NCI-H128 (cell line): ENCODE measurements at regions not wholly inside any gene's neighbourhood (a gene's known extent, or its start where the extent isn't known, plus 50 kb on each side); places are given as distances from the start of the nearest gene placed in this dataset.

Experiments used
- DNase-seq: peaks from one replicate; lab custom pipeline; 2025; ENCODE audit not compliant: unreplicated experiment; lab: John Stamatoyannopoulos, UW

DNA sequence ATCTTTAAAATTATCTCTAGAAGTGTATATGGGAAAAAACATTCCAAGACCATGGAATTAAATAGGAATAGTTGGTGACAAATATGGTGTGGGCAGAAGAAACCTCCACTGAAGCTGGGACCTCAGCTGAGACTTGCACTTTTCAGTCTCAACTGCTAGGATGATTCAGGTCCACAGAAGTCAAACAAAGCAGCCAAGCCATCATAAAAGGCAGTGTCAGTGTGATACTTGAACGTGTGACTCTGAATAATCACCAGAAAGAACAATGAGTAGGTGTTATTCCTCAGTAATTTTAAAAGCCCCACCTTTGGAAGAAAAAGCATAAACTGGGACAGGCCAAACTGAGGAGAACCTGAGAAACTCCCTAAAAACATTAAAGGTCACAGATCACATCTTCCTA lies 90.7 kb downstream of the ZNF281 start:
- no peak for DNase-seq

DNA sequence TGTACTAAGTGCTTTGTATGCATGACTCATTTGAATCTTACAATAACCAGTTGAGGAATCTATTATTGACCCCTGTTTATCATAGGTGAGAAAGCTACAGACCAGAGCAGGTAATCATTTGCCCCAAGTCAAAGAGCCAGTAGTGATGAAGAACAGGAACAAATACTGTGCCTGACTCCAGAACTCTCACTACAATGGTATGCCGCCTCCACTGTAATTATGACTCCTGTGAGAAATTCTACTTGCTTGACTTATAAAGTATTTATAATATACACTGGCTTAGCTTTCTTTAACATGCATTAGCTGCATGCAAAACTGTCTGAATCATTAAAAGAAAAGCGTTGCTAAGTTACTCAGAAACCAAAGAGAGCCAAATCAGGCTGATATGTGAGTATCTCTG lies 92.6 kb downstream of the ZNF281 start:
- no peak for DNase-seq

DNA sequence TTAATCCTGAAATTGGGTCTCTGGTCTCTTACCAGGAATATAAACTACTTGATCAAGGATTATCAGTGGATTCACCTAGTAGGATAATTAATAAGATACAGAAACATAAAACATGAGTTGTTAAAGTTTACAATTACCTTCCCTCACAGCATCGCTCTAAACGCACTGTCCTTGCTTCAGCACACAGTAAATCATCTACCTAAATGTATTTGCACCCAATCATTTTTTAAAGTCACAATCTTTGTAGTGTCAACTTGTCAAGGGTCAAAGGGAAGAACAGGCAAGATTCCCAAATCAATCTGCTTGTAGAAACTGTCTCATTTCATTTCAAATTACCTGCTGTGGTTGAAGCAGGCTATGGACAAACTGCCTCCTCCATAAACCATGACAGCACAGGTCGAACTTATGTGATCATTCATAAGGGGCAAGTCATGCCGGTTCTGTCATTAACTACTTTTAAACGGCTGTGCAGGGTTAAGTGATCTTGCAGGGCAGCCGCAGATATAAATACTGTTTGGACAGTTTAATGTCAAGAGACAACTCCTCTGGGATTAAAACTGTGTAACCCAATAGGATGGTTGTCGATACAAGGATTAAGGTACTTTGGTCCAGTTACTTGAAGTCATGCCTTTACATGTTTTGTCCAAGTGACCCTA lies 93.6 kb downstream of the ZNF281 start:
- DNase-seq: no peak

DNA sequence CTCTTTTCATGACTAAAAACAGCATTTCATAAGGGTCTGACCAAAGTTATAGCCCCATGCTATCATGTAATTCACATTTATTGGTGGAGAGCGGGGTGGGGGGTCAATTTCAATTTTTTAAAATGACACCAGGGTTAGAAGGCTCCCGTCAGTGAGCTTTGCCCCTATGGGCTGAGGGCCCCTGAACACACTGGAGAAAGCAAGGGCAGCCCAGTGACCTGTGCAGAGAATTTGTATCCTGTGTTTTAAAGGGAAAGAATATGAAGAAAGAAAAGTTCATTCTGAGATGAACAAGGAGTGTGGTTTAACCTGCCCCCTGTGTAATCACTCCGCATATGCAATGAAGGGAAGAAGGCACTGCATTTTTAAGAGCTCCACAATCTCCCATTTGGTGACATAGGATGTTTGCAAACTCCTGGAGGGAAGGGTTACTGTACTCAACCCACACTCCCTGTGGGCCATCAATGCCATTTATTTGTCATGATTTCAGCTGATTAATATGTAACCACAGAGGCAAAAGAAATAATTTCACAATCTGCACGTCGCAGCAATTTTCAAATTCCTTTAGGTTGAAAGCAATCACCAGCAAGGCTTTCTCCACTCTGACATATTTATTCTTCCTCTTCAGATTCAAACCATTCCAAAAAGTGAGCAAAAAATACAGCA lies 95.6 kb downstream of the ZNF281 start:
- no peak for DNase-seq

DNA sequence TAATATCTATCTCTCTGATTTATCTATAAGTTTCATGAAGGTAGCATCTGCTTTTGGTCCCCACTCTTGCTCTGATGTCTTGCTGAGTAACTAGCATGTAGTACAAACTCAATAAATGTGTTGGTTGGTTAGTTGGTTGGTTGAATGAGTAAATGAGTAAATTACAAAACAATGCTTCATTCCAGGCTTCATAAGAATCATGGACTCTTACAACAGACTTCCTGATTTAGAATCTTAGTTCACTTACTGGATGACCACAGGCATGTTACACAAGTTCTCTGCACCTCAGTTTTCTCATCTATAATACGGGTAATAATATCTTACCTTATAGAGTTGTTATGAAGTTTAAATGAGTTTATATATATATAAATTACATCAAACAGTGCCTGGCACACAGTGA lies 98.6 kb downstream of the ZNF281 start:
- DNase-seq: no peak

DNA sequence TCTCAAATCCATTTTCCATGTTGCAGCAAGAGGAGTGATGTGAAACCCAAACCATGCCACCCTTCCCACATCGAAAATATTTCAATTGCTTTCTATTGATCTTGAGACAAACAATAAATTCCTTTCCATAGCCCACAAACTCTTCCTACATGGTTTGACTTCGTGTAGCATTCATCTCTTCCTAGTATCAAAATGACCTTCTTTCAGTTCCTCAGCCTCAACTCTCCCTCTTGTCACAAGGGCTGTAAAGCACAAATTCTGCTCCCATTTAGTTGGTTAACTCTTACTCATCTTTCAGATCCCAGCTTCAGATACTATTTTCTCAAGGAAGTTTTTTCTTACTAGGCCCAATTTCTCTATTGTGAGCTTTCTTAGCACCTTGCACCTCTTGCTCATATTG lies 99.0 kb downstream of the ZNF281 start:
- no peak for DNase-seq

DNA sequence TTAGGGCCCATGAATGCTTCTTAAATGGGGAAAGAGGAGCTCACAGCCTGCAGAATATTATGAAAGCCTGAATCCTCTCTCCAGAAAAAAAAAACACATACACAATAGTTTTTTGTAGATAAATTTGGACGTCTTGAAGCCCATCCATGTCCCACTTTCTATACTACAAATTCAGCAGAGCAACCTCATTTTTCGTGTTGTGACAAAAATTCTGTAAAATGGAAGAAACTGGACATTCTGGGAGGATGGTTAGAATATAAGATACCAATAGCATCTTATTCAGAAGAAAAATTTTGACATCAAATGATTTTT lies 102.1 kb downstream of the ZNF281 start:
- no peak for DNase-seq

DNA sequence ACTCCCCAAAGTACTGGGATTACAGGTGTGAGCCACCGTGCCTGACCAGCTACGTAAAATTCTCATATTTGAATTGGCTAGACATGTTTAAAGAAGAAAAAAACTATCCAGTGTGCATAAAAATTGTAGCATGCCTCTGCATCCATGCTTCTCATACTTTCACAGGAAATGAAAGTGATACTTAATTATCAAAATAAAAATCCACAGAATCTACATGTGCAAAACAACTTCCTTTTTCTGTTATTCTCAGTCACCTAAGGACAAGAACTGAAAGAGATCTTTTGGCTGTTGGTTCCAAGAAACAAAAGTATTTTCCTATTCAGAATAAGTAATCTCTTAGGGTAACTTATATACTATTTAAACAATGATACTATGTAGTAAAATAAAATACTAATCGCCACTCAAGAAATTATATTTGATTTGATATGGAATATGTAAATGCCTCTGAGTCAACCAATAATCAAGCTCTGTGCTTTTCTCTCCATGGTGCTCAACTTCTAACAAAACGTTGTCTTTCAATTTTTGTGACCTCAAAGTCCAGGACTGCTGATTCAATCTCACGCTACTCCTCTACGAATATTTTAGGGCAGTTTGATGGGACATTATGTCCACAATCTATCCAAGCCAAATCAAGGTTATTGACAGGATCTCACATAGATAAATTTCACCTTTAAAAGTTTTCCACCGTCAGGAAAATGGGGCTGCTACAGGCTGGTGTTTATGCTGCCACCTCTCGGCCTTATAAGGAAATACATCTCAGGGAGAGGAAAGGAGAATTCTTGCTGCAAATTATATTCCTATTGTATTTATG lies 102.7 kb downstream of the ZNF281 start:
- no peak for DNase-seq

DNA sequence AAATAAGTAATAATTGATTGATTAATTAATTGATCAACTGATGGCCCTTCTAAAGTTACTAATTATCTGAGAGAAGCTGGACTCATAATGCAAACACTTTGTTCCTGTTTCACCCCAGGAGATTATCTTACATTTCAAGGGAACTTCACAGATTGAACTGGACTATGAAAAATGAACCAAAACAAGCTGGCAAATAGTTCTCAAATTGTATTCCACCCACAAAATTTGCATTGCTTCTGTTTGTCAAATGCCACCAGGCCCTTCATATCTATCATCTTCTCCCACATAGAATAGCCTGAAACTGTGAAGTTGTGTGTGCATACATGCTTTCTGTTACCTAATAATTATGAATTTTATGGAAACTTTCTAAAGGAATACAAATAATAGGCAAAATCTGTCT lies 104.0 kb downstream of the ZNF281 start:
- DNase-seq: no peak

DNA sequence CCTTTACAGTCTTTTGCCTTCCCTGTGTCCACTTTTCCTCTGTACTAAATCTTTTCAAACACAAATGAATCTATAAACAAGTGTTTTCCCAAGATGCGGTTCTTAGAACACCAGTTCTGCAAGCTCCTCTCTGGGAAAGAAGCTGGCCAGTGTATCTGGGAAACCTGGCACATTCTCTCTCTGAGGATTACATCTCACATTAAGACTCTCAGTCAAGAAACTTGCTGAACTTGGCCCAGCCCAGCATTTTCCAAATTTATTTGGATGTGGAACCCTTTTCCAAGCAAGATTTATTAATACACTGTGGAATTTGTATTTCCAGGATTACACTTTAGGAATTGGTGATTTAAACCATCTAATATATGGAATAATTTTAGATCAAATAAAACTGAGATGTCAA lies 105.7 kb downstream of the ZNF281 start:
- no peak for DNase-seq

DNA sequence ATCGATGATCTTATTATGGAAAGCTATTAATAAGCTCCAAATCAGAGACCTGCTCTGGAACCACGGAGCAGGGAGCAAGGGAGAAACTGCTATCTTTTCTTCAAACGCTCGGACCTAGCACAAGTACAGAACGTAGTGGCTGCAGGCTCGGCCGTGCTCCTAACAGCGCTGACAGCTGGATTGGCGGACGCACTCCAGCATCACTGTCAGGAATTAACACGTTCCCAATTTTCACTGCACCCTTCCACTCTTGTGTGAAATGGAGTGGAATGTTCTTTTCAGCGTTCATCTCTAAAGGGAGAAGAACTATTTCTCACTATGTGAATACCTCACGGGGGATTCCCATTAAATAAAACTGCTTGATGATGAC lies 106.9 kb downstream of the ZNF281 start:
- no peak for DNase-seq

DNA sequence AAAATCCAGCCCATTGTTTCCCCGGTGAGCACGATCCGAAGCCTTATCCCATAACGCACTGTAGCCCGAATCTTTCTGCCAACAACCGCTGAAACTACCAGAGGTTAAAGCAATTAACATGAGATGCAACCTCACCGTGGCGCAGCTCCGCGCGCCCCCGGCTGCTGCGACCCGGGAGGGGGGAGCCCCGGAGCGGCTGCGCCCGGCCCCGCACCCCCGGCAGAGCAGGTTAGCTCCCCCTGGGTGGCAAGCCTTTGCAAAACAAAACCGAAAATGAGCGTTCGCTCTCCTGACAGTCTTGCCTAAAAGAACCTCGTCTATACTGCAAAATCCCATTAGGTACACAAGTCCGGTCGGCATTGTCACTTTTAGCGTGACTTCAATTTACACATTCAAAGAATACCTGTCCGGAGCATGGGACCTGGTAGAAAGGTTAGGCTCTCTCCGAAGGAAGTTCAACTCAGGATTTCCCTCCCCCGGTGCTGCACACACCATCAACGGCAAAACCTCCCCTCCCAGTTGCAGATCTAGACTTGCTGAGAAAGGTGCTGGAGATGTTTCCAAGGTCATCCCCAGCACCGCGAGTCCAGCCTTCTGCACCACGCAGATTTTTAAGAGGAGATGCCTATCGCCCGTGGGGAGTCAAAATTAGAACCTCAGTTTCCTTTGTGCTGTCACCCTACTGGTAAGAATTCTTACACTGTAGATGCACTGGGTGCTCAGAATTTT lies 107.5 kb downstream of the ZNF281 start:
- DNase-seq: no peak

DNA sequence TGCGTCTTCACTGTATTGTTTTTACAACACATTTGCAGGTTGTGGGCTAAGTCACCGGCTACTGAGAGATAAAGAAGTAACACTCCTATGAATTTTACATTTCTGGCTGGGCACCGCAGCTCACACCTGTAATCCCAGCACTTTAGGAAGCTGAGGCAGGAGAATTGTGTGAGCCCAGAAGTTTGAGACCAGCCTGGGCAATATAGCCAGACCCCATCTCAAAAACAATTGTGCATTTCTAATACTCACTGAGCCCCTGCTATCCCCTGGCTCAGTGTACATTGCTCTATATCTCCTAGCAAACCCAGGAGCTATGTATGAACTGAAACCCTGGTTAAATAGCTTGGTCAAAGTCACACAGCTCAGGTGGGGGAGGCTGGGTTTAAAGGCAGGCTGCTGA lies 108.7 kb downstream of the ZNF281 start:
- no peak for DNase-seq

DNA sequence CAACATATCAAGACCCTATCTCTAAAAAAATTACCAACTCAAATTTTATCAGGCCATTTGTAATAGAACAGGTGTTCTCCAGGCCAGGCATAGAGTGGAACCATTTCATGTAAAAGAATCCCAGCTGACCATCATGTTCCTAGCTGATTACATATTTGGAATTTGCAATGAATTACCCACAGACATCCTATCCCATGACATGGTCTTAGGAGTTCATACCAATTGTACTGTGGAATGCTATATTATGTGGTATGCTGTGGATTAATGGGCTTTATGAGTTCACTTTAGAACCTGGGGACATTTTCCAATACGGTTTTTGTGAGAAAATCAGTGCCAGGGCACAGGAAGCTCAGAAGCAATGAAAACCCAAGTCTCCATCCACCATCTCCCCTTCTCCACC lies 110.3 kb downstream of the ZNF281 start:
- no peak for DNase-seq

DNA sequence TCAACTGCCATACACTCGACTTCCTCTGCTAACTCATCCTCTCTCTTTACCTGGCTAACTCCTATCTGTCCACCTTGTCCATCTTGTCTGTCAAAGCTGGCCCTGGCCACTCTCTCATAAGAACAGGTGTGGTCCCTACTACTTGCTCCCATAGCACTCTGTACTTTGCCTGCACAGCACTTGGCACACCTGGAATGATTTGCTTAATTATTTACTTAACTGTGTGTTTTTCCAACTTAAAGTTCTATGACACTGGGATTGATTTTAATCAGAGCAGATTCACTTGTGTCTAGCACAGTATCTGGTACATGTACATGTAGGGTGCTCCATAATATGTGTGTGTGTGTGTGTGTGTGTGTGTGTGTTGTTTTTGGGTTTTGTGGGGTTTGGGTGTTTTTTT lies 111.6 kb downstream of the ZNF281 start:
- DNase-seq: no peak

DNA sequence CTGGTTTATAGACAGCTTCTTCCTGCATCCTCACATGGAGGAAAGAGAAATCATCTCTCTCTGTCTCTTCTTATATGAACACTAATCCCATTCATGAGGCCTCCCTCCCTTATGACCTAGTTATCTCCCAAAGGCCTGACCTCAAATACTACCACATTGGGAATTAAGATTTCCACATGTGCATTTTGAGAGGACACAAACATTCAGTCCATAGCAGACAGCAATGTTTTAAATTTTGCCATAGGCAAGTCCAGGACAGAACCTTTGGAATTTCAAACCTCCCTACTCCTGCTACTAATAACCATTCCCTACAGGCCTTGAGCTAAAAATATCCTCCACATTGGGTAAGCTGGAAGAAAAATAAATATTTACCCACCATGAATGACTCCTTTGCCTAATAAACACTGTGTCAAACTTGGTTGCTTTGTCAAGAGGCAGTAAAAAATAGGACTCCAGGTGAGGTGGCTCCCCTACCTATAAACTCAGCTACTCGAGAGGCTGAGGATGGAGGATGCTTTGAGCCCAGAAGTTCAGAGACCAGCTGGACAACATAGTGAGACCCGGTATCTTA lies 113.7 kb downstream of the ZNF281 start:
- no peak for DNase-seq

DNA sequence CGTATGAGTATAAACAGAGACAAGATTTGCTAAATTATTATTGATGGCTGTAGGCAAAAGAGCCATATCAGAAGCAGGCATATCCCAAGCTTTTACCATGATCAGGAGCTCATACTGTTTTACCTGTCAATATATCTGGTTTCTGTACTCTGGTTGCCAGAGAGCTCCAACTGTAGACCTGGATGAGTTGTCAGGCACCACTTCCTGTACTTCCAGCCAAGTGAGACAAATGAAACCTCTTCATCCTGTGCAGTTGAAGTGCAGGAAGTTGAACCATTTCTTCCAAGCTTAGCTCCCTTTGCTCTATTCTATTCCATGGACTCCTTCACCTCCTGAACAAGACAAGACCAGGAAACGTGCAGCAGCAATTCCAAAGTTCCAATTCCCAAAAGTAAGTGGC lies 115.6 kb downstream of the ZNF281 start:
- DNase-seq: no peak

DNA sequence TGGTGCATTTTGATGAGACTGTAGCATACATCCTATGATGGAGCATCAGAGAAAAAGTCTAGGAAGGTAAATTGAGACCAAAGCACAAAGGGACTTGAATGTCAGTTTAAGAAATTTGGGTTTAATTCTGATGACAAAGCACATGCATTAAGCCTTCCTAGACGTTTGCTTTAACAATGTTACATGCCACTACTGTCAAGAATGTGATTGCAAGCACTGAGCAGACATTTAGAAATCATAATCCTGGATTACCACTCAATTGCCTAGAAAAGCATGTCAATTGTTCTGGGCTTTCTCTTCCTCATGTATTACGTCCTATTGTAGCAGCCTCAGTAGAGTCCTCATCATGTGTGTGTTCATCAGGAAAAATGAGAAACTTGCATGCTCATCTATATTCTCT lies 117.1 kb downstream of the ZNF281 start:
- no peak for DNase-seq

DNA sequence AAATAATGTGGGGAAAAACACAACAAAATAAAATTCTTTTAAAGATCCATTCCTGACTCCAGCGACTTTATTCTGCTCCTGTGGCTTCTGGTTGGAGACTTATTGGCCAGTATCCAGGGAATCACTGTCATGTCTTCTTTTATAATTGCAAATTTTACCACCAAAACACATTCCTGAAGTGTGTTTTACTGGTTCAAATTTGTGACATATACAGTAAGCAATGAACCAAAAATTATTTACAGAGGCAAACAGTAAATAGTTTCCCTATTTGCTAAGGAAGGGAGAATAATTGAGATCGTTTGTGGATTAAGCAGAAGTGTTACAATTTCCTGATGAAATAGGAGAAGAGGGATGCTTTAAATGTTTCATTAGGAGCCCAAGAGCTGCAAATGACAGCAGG lies 118.7 kb downstream of the ZNF281 start:
- no peak for DNase-seq

DNA sequence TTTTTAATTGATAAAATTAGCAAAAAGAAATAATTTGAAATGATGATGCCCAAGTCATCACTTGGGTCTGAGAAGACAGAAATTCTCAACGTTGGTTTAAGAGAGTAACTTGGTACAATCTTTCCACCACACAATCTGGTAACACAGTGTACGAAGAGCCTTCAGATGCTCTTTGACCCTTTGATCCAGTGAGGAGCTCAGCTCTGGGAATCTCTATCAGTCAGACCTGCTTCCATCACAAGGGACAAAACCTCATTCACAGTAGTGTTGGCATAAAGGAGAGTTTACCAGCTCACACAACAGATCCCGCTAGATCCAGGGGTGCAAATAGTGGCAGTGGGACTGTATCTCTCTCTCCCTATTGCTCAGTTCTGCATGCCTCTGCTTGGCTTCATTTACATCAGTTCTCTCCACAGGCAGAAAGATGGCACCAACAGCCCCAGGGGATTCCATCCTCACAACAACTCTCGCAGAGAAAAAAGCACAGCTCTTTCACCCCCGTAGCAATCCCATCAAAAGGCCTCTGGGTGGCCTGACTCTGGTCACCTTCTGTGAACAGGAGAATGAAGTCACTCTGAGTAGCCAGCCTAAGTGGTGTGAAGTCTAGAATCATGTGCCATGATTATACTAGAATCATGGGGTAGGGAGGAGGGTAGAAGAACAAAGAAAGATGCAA lies 119.7 kb downstream of the ZNF281 start:
- DNase-seq: no peak

DNA sequence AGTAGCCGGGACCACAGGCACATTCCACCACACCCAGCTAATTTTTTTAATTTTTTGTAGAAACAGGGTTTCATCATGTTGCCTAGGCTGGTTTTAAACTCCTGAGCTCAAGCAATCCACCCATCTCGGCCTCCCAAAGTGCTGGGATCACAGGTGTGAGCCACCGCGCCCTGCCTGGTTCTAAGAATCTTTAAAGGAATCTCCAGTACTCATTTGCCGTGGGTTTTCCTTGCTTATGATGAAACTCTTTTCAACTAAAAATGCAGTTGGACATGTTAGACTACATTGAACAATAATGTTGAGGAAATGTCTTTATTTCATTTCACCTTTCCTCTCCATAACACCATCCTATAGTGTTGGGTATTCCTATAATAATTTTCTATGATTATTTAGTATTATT lies 121.6 kb downstream of the ZNF281 start:
- DNase-seq: no peak
